BLaER1 treated with 17β-estradiol and CSF1 and Interleukin-3, amounts not matched to agents 10 nM and 100 nM (cell line): ENCODE measurements at regions not wholly inside any gene's neighbourhood (a gene's known extent, or its start where the extent isn't known, plus 50 kb on each side); places are given as distances from the start of the nearest gene placed in this dataset.
A peak's percentile ranks its signal among the peaks of the same experiment; 100 is the strongest.

Experiments
- H3K27ac ChIP-seq, 11 experiments: shearing (Covaris generic); formaldehyde crosslinking; 2 replicates each; pipeline ENCODE4 v1.8.1; 2022
- H3K27me3 ChIP-seq, 11 experiments: shearing (Covaris generic); formaldehyde crosslinking; 2 replicates each; pipeline ENCODE4 v1.8.1; 2022
- H3K36me3 ChIP-seq, 11 experiments: shearing (Covaris generic); formaldehyde crosslinking; 2 replicates each; pipeline ENCODE4 v1.8.1; 2022
- H3K4me1 ChIP-seq, 10 experiments: shearing (Covaris generic); formaldehyde crosslinking; 2 replicates each; pipeline ENCODE4 v1.8.1; 2022
- H3K4me2 ChIP-seq, 11 experiments: shearing (Covaris generic); formaldehyde crosslinking; 2 replicates each; pipeline ENCODE4 v1.8.1; 2022
- H3K4me3 ChIP-seq, 10 experiments: shearing (Covaris generic); formaldehyde crosslinking; 2 replicates each; pipeline ENCODE4 v1.8.1; 2022
- H3K9ac ChIP-seq, 11 experiments: shearing (Covaris generic); formaldehyde crosslinking; 2 replicates each; pipeline ENCODE4 v1.8.1; 2022
- H3K9me3 ChIP-seq, 11 experiments: shearing (Covaris generic); formaldehyde crosslinking; replicated peaks in 1 of 11; 2 replicates each; pipeline ENCODE4 v1.8.1; 2022
- H4K20me1 ChIP-seq, 11 experiments: shearing (Covaris generic); formaldehyde crosslinking; 2 replicates each; pipeline ENCODE4 v1.8.1; 2022
- Cebpa-rat ChIP-seq, 11 experiments: shearing (Covaris generic); IDR thresholded peaks; 2 replicates each; pipeline ENCODE4 v1.8.1; 2022

GRCh38 chrX:122078079-122078478 lies 1030.7 kb downstream of the GLUD2 start:
- Histone ChIP-seq H3K4me1 (no peaks in the 10 kb centered on the region), H4K20me1 (no peaks in the 10 kb centered on the region), H3K27ac (no peak overlapping the region), H3K9ac (no peak overlapping the region), H3K9me3 (no peaks in the 10 kb centered on the region), H3K4me3 (no peak overlapping the region), H3K36me3 (no peaks in the 10 kb centered on the region), H3K4me2 (no peak overlapping the region), H3K27me3 (peaks cover 0 to 18% (median 0%) of the 10 kb centered on the region in 11 experiments; a peak in 9 of 22 replicates)
- TF ChIP-seq Cebpa-rat (IDR thresholded peaks at IDR 0.05) = no peak

- H3K9ac ChIP-seq = no peak overlapping the region
- H3K36me3 ChIP-seq = no peaks in the 10 kb centered on the region
- no peak for TF ChIP-seq Cebpa-rat (IDR thresholded peaks at IDR 0.05)
- no peak overlapping the region for H3K27ac ChIP-seq
- no peaks in the 10 kb centered on the region for H3K9me3 ChIP-seq
- peaks cover 0 to 12% (median 0%) of the 10 kb centered on the region in 11 experiments; a peak in 6 of 22 replicates for H3K27me3 ChIP-seq
- H3K4me1 ChIP-seq = no peaks in the 10 kb centered on the region
- H3K4me2 ChIP-seq = no peak overlapping the region
- no peaks in the 10 kb centered on the region for H4K20me1 ChIP-seq
- H3K4me3 ChIP-seq = no peak overlapping the region
These were observed 1039.9 kb downstream of the GLUD2 start for GRCh38 chrX:122087341-122087740.

DNA sequence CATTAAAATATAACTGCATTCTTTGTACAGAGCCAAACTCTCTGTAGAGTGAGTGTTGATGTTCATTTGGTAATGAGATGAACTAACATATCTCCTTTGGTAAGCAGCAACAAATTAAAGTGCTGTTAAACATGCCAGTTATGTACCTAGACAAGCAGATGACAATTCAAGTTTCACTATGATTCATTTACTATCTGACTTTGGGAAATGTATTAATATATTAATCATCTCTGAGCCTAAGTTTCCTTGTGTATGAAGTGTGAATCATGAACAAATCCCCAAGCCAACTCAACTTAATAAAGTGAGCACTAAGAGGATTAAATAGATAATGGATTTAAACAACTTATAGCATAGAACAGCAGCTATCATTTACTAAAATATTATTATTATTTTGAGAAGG lies 1044.2 kb downstream of the GLUD2 start:
- H3K4me3 ChIP-seq = no peak overlapping the region
- H4K20me1 ChIP-seq = no peaks in the 10 kb centered on the region
- no peak overlapping the region for H3K9ac ChIP-seq
- H3K36me3 ChIP-seq = no peaks in the 10 kb centered on the region
- no peak overlapping the region for H3K27ac ChIP-seq
- peaks cover 0 to 5% (median under 1%) of the 10 kb centered on the region in 11 experiments; a peak in 7 of 22 replicates for H3K9me3 ChIP-seq
- H3K27me3 ChIP-seq = peaks cover 0 to 12% (median 5%) of the 10 kb centered on the region in 11 experiments; a peak in 7 of 22 replicates
- TF ChIP-seq Cebpa-rat (IDR thresholded peaks at IDR 0.05) = no peak
- H3K4me1 ChIP-seq = no peaks in the 10 kb centered on the region
- H3K4me2 ChIP-seq = no peak overlapping the region

DNA sequence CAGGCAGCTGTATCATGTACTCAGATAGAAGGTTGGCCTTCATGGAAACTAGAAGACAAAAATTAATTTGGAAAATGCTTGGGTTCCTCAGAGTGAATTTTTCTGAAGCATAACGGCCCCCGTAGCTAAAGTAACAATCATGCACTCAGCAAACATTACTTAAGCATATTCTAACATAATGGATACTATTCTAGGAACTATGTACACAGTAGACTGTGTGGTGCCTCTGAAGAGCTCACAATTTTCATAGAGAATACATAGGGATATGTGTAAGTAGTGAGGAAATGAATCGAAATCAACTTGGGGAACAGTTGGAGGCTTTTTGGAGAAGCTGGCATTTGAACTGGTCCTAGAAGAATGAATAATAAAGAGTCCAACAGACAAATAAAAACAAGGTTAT lies 1045.0 kb downstream of the GLUD2 start:
- no peak overlapping the region for H3K4me2 ChIP-seq
- H3K36me3 ChIP-seq = no peaks in the 10 kb centered on the region
- H3K27ac ChIP-seq = no peak overlapping the region

DNA sequence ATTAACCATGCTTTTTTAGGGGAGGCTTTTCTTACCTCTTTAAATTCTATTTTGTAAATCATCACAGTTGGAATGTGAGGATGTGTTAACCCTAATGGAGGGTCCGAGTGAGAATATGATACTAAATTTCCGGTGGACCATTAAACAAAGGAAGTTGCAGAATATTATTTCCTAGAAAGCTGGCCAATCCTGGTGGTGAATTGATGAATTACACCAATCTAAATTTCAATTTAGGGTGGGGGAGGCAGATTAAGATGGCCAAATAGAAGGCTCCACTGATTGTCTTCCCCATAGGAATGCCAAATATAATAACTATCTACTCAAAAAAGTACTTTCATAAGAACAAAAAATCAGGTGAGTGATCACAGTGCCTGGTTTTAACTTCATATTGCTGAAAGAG lies 1045.6 kb downstream of the GLUD2 start:
- TF ChIP-seq Cebpa-rat (IDR thresholded peaks at IDR 0.05) = no peak

More for the DNA sequence above, 1045.0 kb downstream of the GLUD2 start:
- peaks cover 5 to 13% (median 8%) of the 10 kb centered on the region in 11 experiments for H3K9me3 ChIP-seq
- no peaks in the 10 kb centered on the region for H4K20me1 ChIP-seq
- no peaks in the 10 kb centered on the region for H3K4me1 ChIP-seq
- peaks cover 0 to 16% (median 7%) of the 10 kb centered on the region in 11 experiments; a peak in 10 of 22 replicates for H3K27me3 ChIP-seq
- TF ChIP-seq Cebpa-rat (IDR thresholded peaks at IDR 0.05) = no peak
- no peak overlapping the region for H3K9ac ChIP-seq
- no peak overlapping the region for H3K4me3 ChIP-seq

DNA sequence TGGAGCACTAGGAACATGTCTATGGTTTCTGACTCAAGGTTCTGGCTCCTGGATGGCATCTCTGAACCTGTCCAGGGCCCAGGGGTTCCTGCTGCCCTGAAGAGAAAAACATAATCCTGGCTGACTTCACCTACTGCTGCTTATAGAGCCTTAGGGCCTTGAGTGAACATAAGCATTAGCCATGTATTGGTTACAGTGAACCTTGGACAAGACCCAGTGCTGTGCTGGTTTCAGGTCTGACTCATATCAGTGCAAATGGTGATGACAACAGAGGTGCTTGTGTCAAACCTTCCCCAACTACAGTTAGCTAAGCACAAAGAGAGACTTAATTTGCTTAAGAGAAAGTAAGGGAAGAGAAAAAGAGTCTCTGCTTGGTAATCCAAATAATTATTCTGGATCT lies 1047.2 kb downstream of the GLUD2 start:
- Histone ChIP-seq H3K27ac (no peak overlapping the region), H3K27me3 (peaks cover 0 to 28% (median 10%) of the 10 kb centered on the region in 11 experiments; a peak in 13 of 22 replicates), H3K4me3 (no peak overlapping the region), H3K9ac (no peak overlapping the region), H3K36me3 (no peaks in the 10 kb centered on the region), H3K9me3 (peaks cover 23 to 30% (median 27%) of the 10 kb centered on the region in 11 experiments), H3K4me2 (no peak overlapping the region), H3K4me1 (no peaks in the 10 kb centered on the region), H4K20me1 (no peaks in the 10 kb centered on the region)
- TF ChIP-seq Cebpa-rat (IDR thresholded peaks at IDR 0.05) = no peak

More for the DNA sequence above, 1045.6 kb downstream of the GLUD2 start:
- peaks cover 11 to 19% (median 15%) of the 10 kb centered on the region in 11 experiments for H3K9me3 ChIP-seq
- no peak overlapping the region for H3K4me3 ChIP-seq
- H4K20me1 ChIP-seq = no peaks in the 10 kb centered on the region
- H3K9ac ChIP-seq = no peak overlapping the region
- no peak overlapping the region for H3K27ac ChIP-seq
- peaks cover 0 to 23% (median 8%) of the 10 kb centered on the region in 11 experiments; a peak in 11 of 22 replicates for H3K27me3 ChIP-seq
- no peak overlapping the region for H3K4me2 ChIP-seq
- no peaks in the 10 kb centered on the region for H3K4me1 ChIP-seq
- H3K36me3 ChIP-seq = no peaks in the 10 kb centered on the region

GRCh38 chrX:122113376-122113775 lies 1066.0 kb downstream of the GLUD2 start:
- peaks cover 0 to 17% (median 0%) of the 10 kb centered on the region in 11 experiments; a peak in 2 of 22 replicates for H3K9me3 ChIP-seq
- H3K4me3 ChIP-seq = no peak overlapping the region
- TF ChIP-seq Cebpa-rat (IDR thresholded peaks at IDR 0.05) = no peak
- no peak overlapping the region for H3K9ac ChIP-seq
- no peaks in the 10 kb centered on the region for H3K36me3 ChIP-seq
- H3K4me2 ChIP-seq = peak overlapping the region in 9 of 11 experiments; percentile 15 to 85 (median 67); a peak in 15 of 22 replicates
- no peak overlapping the region for H3K27ac ChIP-seq
- H3K27me3 ChIP-seq = peaks cover 0 to 64% (median 39%) of the 10 kb centered on the region in 11 experiments; a peak in 15 of 22 replicates
- H4K20me1 ChIP-seq = no peaks in the 10 kb centered on the region
- H3K4me1 ChIP-seq = peaks cover 0 to 18% (median 13%) of the 10 kb centered on the region in 10 experiments; a peak in 15 of 20 replicates

DNA sequence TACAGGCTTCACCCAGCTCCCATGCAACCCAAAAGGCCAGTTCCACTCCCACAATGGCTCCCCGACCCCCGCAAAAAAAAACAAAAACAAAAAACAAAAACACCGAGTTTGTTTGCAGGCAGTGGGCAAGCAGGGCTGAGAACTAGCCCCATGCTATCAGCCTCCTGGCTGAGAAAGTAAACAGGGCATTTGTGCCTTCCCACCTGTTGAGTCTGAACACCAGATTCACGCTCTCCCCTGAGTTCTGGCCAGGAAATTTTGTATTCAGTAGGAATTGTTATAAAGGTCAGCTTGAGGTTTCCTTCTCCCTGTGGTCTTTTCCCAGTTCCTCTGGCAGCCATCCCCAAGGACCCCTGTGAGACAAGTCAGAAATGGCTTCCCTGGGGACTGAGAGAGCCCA lies 1066.5 kb downstream of the GLUD2 start:
- no peak overlapping the region for H3K9ac ChIP-seq
- H4K20me1 ChIP-seq = no peaks in the 10 kb centered on the region
- peaks cover 0 to 17% (median 0%) of the 10 kb centered on the region in 11 experiments; a peak in 2 of 22 replicates for H3K9me3 ChIP-seq
- no peak overlapping the region for H3K27ac ChIP-seq
- no peaks in the 10 kb centered on the region for H3K36me3 ChIP-seq
- H3K4me1 ChIP-seq = peaks cover 0 to 18% (median 13%) of the 10 kb centered on the region in 10 experiments; a peak in 15 of 20 replicates
- H3K4me3 ChIP-seq = no peak overlapping the region
- peak overlapping the region in 9 of 11 experiments; percentile 15 to 85 (median 67); a peak in 15 of 22 replicates for H3K4me2 ChIP-seq
- H3K27me3 ChIP-seq = peaks cover 0 to 66% (median 40%) of the 10 kb centered on the region in 11 experiments; a peak in 15 of 22 replicates
- no peak for TF ChIP-seq Cebpa-rat (IDR thresholded peaks at IDR 0.05)

GRCh38 chrX:122115604-122116003 lies 1068.2 kb downstream of the GLUD2 start:
- Histone ChIP-seq H3K36me3 (no peaks in the 10 kb centered on the region), H3K27me3 (peaks cover 0 to 73% (median 42%) of the 10 kb centered on the region in 11 experiments; a peak in 16 of 22 replicates), H3K9ac (no peak overlapping the region), H3K4me2 (no peak overlapping the region), H3K4me3 (no peak overlapping the region), H4K20me1 (no peaks in the 10 kb centered on the region), H3K27ac (no peak overlapping the region), H3K4me1 (peaks cover 0 to 18% (median 13%) of the 10 kb centered on the region in 10 experiments; a peak in 15 of 20 replicates), H3K9me3 (peaks cover 0 to 17% (median 0%) of the 10 kb centered on the region in 11 experiments; a peak in 2 of 22 replicates)
- TF ChIP-seq Cebpa-rat (IDR thresholded peaks at IDR 0.05) = no peak

- H4K20me1 ChIP-seq = no peaks in the 10 kb centered on the region
- H3K4me1 ChIP-seq = peaks cover 0 to 4% (median under 1%) of the 10 kb centered on the region in 10 experiments; a peak in 11 of 20 replicates
- no peak overlapping the region for H3K4me3 ChIP-seq
- H3K27ac ChIP-seq = no peak overlapping the region
- no peak overlapping the region for H3K4me2 ChIP-seq
- H3K9ac ChIP-seq = no peak overlapping the region
- TF ChIP-seq Cebpa-rat (IDR thresholded peaks at IDR 0.05) = no peak
- H3K27me3 ChIP-seq = peaks cover 0 to 72% (median 48%) of the 10 kb centered on the region in 11 experiments; a peak in 18 of 22 replicates
- no peaks in the 10 kb centered on the region for H3K9me3 ChIP-seq
- H3K36me3 ChIP-seq = no peaks in the 10 kb centered on the region
These were observed 1064.7 kb upstream of the GRIA3 start for GRCh38 chrX:122119361-122119760.
